HepG2 (cell line): ENCODE measurements at regions not wholly inside any gene's neighbourhood (a gene's known extent, or its start where the extent isn't known, plus 50 kb on each side); places are given as distances from the start of the nearest gene placed in this dataset.

Source experiments
- SRSF4 ChIP-seq: fragments of 200-400 bp; formaldehyde crosslinking; IDR thresholded peaks from one replicate; pipeline ENCODE4 v1.6.1; 2018; ENCODE audit warnings: mild to moderate bottlenecking, low read depth, low read length, moderate library complexity; ENCODE audit not compliant: poor library complexity, severe bottlenecking
- ZNF354B ChIP-seq: sonication (generic); formaldehyde crosslinking; IDR thresholded peaks from 2 replicates; pipeline ENCODE4 v1.8.0; 2022; ENCODE audit warnings: mild to moderate bottlenecking, missing genetic modification reagents
- TF ChIP-seq, protein P1 (sequence below): sonication (generic); formaldehyde crosslinking; IDR thresholded peaks from 2 replicates; pipeline ENCODE4 v1.4.0; 2020; ENCODE audit warnings: missing genetic modification reagents
- TF ChIP-seq, protein P2 (sequence below): sonication (generic); formaldehyde crosslinking; IDR thresholded peaks from 2 replicates; pipeline ENCODE4 v1.5.0; 2020; ENCODE audit warnings: mild to moderate bottlenecking, missing genetic modification reagents
- TF ChIP-seq, protein P3 (sequence below): IDR thresholded peaks from 2 replicates; pipeline ENCODE4 v1.6.1; 2016; ENCODE audit warnings: low read depth, missing genetic modification reagents, missing compliant biosample characterization
- TF ChIP-seq, protein P4 (sequence below): sonication (generic); formaldehyde crosslinking; conservative IDR thresholded peaks from 2 replicates; pipeline ENCODE4 v1.5.0; 2020; ENCODE audit warnings: missing genetic modification reagents
- TF ChIP-seq, protein P5 (sequence below): sonication (generic); formaldehyde crosslinking; IDR thresholded peaks from 2 replicates; pipeline ENCODE4 v1.8.1; 2023; ENCODE audit warnings: mild to moderate bottlenecking, moderate library complexity, missing genetic modification reagents
- TF ChIP-seq, protein P6 (sequence below): IDR thresholded peaks from 2 replicates; pipeline ENCODE4 v1.6.1; 2018; ENCODE audit warnings: missing genetic modification reagents

DNA sequence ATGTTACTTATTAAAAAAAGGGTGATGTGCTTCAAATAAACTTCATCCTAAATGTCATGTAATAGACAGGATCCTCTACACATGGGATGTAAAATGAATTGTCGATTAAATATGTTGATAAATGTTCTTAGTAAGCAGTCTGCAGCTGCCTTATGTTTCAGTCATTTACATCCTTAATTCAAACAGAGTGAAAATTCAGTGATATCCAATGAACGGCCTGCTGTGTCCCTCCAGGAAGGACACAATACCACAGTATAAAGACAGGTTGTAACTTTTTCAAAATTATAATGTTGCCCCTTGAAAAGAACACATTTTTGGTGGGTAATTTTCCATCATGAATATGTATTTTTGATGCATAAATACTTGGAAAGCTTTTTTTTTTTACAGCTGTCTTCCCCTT is 266.5 kb upstream of the SEMA3A start (continued):
- TF ChIP-seq, protein P1, sequence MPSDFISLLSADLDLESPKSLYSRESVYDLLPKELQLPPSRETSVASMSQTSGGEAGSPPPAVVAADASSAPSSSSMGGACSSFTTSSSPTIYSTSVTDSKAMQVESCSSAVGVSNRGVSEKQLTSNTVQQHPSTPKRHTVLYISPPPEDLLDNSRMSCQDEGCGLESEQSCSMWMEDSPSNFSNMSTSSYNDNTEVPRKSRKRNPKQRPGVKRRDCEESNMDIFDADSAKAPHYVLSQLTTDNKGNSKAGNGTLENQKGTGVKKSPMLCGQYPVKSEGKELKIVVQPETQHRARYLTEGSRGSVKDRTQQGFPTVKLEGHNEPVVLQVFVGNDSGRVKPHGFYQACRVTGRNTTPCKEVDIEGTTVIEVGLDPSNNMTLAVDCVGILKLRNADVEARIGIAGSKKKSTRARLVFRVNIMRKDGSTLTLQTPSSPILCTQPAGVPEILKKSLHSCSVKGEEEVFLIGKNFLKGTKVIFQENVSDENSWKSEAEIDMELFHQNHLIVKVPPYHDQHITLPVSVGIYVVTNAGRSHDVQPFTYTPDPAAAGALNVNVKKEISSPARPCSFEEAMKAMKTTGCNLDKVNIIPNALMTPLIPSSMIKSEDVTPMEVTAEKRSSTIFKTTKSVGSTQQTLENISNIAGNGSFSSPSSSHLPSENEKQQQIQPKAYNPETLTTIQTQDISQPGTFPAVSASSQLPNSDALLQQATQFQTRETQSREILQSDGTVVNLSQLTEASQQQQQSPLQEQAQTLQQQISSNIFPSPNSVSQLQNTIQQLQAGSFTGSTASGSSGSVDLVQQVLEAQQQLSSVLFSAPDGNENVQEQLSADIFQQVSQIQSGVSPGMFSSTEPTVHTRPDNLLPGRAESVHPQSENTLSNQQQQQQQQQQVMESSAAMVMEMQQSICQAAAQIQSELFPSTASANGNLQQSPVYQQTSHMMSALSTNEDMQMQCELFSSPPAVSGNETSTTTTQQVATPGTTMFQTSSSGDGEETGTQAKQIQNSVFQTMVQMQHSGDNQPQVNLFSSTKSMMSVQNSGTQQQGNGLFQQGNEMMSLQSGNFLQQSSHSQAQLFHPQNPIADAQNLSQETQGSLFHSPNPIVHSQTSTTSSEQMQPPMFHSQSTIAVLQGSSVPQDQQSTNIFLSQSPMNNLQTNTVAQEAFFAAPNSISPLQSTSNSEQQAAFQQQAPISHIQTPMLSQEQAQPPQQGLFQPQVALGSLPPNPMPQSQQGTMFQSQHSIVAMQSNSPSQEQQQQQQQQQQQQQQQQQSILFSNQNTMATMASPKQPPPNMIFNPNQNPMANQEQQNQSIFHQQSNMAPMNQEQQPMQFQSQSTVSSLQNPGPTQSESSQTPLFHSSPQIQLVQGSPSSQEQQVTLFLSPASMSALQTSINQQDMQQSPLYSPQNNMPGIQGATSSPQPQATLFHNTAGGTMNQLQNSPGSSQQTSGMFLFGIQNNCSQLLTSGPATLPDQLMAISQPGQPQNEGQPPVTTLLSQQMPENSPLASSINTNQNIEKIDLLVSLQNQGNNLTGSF = no peak
- TF ChIP-seq, protein P2, sequence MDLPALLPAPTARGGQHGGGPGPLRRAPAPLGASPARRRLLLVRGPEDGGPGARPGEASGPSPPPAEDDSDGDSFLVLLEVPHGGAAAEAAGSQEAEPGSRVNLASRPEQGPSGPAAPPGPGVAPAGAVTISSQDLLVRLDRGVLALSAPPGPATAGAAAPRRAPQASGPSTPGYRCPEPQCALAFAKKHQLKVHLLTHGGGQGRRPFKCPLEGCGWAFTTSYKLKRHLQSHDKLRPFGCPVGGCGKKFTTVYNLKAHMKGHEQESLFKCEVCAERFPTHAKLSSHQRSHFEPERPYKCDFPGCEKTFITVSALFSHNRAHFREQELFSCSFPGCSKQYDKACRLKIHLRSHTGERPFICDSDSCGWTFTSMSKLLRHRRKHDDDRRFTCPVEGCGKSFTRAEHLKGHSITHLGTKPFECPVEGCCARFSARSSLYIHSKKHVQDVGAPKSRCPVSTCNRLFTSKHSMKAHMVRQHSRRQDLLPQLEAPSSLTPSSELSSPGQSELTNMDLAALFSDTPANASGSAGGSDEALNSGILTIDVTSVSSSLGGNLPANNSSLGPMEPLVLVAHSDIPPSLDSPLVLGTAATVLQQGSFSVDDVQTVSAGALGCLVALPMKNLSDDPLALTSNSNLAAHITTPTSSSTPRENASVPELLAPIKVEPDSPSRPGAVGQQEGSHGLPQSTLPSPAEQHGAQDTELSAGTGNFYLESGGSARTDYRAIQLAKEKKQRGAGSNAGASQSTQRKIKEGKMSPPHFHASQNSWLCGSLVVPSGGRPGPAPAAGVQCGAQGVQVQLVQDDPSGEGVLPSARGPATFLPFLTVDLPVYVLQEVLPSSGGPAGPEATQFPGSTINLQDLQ = no peak
- TF ChIP-seq SRSF4 (no peak), ZNF354B (CRISPR knock-in tag) (no peak)
- TF ChIP-seq, protein P3, sequence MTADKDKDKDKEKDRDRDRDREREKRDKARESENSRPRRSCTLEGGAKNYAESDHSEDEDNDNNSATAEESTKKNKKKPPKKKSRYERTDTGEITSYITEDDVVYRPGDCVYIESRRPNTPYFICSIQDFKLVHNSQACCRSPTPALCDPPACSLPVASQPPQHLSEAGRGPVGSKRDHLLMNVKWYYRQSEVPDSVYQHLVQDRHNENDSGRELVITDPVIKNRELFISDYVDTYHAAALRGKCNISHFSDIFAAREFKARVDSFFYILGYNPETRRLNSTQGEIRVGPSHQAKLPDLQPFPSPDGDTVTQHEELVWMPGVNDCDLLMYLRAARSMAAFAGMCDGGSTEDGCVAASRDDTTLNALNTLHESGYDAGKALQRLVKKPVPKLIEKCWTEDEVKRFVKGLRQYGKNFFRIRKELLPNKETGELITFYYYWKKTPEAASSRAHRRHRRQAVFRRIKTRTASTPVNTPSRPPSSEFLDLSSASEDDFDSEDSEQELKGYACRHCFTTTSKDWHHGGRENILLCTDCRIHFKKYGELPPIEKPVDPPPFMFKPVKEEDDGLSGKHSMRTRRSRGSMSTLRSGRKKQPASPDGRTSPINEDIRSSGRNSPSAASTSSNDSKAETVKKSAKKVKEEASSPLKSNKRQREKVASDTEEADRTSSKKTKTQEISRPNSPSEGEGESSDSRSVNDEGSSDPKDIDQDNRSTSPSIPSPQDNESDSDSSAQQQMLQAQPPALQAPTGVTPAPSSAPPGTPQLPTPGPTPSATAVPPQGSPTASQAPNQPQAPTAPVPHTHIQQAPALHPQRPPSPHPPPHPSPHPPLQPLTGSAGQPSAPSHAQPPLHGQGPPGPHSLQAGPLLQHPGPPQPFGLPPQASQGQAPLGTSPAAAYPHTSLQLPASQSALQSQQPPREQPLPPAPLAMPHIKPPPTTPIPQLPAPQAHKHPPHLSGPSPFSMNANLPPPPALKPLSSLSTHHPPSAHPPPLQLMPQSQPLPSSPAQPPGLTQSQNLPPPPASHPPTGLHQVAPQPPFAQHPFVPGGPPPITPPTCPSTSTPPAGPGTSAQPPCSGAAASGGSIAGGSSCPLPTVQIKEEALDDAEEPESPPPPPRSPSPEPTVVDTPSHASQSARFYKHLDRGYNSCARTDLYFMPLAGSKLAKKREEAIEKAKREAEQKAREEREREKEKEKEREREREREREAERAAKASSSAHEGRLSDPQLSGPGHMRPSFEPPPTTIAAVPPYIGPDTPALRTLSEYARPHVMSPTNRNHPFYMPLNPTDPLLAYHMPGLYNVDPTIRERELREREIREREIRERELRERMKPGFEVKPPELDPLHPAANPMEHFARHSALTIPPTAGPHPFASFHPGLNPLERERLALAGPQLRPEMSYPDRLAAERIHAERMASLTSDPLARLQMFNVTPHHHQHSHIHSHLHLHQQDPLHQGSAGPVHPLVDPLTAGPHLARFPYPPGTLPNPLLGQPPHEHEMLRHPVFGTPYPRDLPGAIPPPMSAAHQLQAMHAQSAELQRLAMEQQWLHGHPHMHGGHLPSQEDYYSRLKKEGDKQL (CRISPR knock-in tag) = no peak
- TF ChIP-seq, protein P4, sequence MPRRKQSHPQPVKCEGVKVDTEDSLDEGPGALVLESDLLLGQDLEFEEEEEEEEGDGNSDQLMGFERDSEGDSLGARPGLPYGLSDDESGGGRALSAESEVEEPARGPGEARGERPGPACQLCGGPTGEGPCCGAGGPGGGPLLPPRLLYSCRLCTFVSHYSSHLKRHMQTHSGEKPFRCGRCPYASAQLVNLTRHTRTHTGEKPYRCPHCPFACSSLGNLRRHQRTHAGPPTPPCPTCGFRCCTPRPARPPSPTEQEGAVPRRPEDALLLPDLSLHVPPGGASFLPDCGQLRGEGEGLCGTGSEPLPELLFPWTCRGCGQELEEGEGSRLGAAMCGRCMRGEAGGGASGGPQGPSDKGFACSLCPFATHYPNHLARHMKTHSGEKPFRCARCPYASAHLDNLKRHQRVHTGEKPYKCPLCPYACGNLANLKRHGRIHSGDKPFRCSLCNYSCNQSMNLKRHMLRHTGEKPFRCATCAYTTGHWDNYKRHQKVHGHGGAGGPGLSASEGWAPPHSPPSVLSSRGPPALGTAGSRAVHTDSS (CRISPR knock-in tag) = no peak
- TF ChIP-seq, protein P5, sequence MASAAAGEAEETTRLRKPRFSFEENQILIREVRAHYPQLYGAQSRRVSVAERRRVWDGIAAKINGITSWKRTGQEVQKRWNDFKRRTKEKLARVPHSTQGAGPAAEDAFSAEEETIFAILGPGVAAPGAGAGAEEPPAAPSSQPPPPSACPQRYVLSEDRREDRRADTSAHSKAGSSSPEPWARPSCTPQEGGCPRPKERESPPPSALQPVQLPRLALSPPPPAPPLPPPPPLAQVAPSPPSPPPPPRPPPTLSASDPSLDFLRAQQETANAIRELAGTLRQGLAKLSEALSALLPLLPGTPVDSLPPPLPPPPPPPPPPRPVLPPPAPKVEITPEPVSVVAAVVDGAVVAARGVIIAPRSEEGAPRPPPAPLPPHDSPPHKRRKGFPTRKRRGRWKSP = no peak
- TF ChIP-seq, protein P6, sequence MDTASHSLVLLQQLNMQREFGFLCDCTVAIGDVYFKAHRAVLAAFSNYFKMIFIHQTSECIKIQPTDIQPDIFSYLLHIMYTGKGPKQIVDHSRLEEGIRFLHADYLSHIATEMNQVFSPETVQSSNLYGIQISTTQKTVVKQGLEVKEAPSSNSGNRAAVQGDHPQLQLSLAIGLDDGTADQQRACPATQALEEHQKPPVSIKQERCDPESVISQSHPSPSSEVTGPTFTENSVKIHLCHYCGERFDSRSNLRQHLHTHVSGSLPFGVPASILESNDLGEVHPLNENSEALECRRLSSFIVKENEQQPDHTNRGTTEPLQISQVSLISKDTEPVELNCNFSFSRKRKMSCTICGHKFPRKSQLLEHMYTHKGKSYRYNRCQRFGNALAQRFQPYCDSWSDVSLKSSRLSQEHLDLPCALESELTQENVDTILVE (CRISPR knock-in tag) = no peak
